ENCODE measurements at regions not wholly inside any gene's neighbourhood (a gene's known extent, or its start where the extent isn't known, plus 50 kb on each side); places are given as distances from the start of the nearest gene placed in this dataset.
"Not testable (repeated sequence)": the region's sequence is repeated elsewhere in the genome, so short reads cannot be mapped to it uniquely, and the experiment has no call there.

DNA sequence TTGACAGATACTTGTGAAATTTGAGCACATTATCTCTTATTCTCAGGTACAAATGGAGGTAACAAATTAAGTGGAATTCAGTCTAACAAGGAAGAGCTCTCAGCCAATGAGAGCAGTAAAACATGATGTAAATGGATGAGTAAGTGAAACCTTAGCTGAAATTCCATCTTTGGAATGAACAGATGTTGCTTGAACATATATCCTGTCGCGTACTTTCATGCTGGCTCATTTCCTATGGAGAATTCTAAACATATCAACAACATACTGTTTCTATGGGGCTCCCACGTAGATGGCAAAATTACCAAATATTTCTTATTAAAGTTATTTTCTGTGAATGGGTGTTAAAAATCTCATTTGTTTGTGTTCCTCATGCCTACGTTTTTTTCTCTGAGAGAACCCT lies 256.3 kb upstream of the LINC00305 start:
- no peaks in the 10 kb centered on the region for H3K9me3 ChIP-seq (ENCODE audit: control insufficient read depth, insufficient read depth, low read length)
- H3K36me3 ChIP-seq (ENCODE audit: insufficient read depth, low read length) = no peaks in the 10 kb centered on the region
- H3K9ac ChIP-seq (ENCODE audit: low read depth, low read length) = no peak overlapping the region
- H3K4me1 ChIP-seq (ENCODE audit: insufficient read depth, low read length) = no peaks in the 10 kb centered on the region

DNA sequence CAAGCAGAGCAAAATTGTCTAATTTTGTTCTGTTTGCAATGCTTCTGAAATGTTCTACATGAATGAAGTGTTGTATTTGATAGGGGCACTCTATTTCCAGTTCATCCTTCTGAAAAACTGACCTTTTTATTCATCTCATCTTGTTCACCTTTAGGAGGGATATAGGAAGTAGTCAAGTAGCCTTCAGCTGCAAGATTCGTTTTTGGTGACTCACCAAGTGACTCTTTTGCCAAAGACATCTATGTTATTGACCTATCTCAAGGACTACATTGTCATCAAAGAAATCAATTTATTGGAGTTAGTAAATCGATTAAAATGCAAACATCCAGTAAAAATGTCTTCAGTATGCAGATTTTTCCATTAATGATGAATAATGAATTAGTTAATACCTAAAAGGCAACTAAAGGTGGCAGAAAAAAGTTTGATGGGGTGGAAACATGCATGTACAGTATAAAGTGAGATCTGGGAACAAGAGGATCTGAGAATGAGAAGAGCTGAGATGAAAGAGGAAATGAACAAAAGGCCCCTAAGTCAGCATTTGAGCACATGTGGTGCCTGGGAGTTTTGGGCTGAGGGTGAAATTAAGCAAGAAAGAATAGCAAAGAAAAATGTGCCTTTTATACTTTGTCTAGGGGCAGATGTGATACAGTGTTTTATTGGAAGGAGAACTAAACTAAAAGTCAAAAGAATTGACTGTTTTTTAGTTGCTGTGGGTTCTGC lies 255.1 kb upstream of the LINC00305 start:
- no peak overlapping the region for H3K9ac ChIP-seq (ENCODE audit: low read depth, low read length)
- H3K9me3 ChIP-seq (ENCODE audit: control insufficient read depth, insufficient read depth, low read length) = no peaks in the 10 kb centered on the region
- no peaks in the 10 kb centered on the region for H3K4me1 ChIP-seq (ENCODE audit: insufficient read depth, low read length)
- no peaks in the 10 kb centered on the region for H3K36me3 ChIP-seq (ENCODE audit: insufficient read depth, low read length)

DNA sequence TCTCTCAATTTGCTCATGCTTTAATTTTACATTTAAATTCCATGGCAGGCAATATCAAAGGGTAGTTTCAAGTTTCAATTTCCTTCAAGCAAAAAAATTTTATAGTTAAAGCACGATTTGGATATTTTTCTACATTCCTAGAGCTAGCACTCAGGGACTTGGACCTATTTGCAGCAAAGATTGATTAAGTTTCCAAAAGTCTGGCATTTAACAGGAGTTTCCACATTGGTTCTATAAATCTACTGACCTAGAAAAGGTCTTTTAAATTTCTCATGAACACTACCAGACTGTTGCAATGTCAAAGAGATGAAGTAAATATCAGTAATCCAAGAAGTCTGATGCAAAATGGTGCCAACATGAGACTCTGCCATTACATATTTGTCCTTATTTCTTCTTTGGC lies 253.7 kb upstream of the LINC00305 start:
- H3K4me1 ChIP-seq (ENCODE audit: insufficient read depth, low read length) = no peaks in the 10 kb centered on the region

DNA sequence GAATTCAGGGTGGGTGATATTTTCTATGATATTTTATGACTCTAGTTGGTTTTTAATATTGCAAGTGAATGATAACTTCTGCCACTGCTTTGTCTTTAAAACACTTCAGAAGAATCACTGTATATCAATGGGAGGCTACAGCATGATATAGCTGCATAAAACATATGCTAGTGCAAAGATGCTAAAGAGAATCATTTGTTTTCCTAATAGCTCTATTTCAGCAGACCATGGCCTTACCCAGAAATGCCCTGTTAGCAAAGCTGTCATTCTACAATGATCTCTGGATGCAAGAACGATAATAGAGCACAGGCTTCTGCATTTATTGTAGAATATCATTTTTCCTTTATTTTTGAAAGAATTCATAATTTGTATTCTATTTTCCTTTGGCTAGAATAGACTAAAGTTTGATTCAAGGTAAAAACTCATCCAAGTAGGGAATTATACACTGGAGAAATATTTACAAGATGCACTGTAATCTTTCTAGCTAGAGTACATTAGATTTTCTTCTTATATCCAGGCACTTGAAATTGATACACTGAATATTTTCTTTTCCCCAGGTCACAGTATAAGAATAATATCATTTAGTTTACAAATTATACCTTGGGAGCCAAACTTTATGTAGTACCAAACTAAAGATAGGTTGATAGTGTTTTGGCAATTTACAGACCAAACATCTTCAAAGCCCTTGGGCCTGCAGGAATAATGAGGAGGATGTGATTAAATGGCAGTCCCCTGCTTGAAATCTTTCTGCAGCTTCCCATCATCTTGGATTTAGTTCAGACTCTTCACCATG lies 252.6 kb upstream of the LINC00305 start:
- no peak overlapping the region for H3K9ac ChIP-seq (ENCODE audit: low read depth, low read length)
- H3K36me3 ChIP-seq (ENCODE audit: insufficient read depth, low read length) = no peaks in the 10 kb centered on the region
- no peaks in the 10 kb centered on the region for H3K4me1 ChIP-seq (ENCODE audit: insufficient read depth, low read length)
- no peaks in the 10 kb centered on the region for H3K9me3 ChIP-seq (ENCODE audit: control insufficient read depth, insufficient read depth, low read length)

More for the DNA sequence above, 253.7 kb upstream of the LINC00305 start:
- Histone ChIP-seq H3K9ac (ENCODE audit: low read depth, low read length) (no peak overlapping the region), H3K36me3 (ENCODE audit: insufficient read depth, low read length) (no peaks in the 10 kb centered on the region), H3K9me3 (ENCODE audit: control insufficient read depth, insufficient read depth, low read length) (no peaks in the 10 kb centered on the region)

DNA sequence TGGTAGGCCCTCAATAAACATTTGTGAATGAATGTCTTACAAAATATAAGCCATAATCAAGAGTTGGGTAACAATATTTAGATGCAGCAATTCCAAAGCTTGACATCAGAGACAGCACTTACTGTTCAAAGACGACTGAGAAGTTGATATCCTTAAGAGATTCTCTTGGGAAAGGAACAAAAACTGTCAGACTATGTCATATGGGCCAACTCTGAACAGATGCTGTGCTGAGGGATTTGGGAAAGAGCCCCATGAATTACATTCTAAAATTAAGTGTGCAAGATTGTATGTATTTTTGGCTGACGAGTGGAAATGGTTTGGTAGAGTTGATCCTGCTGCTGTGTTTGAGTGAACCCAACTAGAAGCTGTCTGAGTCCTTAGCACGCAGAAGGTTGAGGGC lies 250.7 kb upstream of the LINC00305 start:
- Histone ChIP-seq H3K4me1 (ENCODE audit: insufficient read depth, low read length) (no peaks in the 10 kb centered on the region), H3K9ac (ENCODE audit: low read depth, low read length) (no peak overlapping the region), H3K9me3 (ENCODE audit: control insufficient read depth, insufficient read depth, low read length) (no peaks in the 10 kb centered on the region)

DNA sequence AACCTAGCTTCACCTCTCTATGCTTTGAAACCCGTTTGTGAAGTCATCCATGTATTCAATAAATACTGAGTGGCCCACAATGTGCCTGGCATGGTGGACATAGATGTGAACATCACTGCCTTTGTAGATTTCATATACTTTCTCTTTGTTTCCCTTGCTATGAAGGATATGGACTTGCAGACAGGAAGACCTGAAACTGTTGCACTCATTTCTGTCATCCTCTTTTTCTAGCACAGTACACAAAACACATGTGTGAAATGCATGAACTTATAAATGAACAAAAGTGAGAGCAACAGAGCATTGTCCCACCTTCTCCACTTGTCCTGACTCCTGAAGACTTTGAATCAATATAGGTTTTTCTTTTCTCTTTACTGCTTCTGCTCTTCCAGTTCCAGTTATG lies 249.4 kb upstream of the LINC00305 start:
- Histone ChIP-seq H3K36me3 (ENCODE audit: insufficient read depth, low read length) (no peaks in the 10 kb centered on the region), H3K9me3 (ENCODE audit: control insufficient read depth, insufficient read depth, low read length) (no peaks in the 10 kb centered on the region), H3K9ac (ENCODE audit: low read depth, low read length) (no peak overlapping the region)

More for the DNA sequence above, 250.7 kb upstream of the LINC00305 start:
- no peaks in the 10 kb centered on the region for H3K36me3 ChIP-seq (ENCODE audit: insufficient read depth, low read length)

DNA sequence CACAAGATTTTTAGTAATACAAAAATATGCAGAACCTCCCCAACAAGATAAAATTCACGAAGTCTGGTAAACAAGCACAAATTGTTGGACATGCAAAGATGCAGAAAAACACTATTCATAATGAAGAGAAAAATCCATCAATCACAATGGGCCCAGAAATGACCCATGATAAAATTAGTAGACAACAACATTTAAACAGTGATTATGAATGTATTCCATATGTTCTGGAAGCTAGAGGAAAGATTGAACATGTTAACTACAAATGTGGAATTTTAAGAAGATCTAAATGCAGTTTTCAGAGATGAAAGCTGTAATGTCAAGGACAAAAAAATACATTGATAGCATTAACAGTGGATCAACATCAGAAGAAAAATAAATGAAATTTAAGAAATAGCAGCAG lies 243.3 kb upstream of the LINC00305 start:
- no peak overlapping the region for H3K9ac ChIP-seq (ENCODE audit: low read depth, low read length)
- no peaks in the 10 kb centered on the region for H3K9me3 ChIP-seq (ENCODE audit: control insufficient read depth, insufficient read depth, low read length)
- H3K4me1 ChIP-seq (ENCODE audit: insufficient read depth, low read length) = no peaks in the 10 kb centered on the region
- no peaks in the 10 kb centered on the region for H3K36me3 ChIP-seq (ENCODE audit: insufficient read depth, low read length)

More for the DNA sequence above, 249.4 kb upstream of the LINC00305 start:
- H3K4me1 ChIP-seq (ENCODE audit: insufficient read depth, low read length) = no peaks in the 10 kb centered on the region

DNA sequence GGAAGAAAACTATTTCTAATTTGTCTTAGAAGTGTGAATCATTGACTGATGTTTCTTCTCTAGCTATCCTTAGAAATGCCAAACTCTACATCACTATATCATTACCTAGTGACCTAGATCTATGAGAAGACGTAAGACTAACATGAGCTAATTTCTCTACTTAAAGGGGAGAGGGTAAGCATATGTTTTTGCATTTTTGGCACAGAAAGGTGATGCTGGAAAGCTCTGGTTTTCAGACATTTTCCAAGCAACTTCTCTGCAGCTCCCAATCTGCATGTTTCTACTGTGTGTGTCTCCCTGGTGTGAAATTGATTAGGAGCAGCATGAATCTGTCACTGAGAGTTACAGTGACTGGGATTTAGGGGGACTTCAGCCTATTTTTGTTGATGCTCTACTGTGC lies 235.2 kb upstream of the LINC00305 start:
- H3K36me3 ChIP-seq (ENCODE audit: insufficient read depth, low read length) = no peaks in the 10 kb centered on the region
- H3K9me3 ChIP-seq (ENCODE audit: control insufficient read depth, insufficient read depth, low read length) = no peaks in the 10 kb centered on the region
- H3K9ac ChIP-seq (ENCODE audit: low read depth, low read length) = no peak overlapping the region
- H3K4me1 ChIP-seq (ENCODE audit: insufficient read depth, low read length) = no peaks in the 10 kb centered on the region

DNA sequence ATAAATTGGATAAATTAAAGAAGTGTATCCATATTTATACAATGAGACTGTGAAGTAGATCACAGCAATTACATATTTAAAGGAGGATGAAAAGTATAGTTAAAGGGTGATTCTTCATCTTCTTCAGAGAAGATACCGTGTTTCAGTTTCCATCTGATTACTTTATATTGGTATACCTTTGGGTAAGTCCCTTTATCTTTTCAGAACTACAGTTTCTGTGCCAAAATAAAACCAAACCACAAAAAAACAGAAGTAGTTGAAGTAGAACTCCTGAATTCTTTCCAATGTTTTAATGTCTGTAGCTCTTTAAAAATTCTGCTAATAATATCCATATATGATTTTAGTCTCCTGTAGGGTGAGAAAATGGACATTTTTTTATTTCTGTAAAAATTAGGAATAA lies 231.2 kb upstream of the LINC00305 start:
- no peaks in the 10 kb centered on the region; the same call in 1 of the 2 replicates for H3K9me3 ChIP-seq (ENCODE audit: control insufficient read depth, insufficient read depth, low read length)
- no peaks in the 10 kb centered on the region for H3K4me1 ChIP-seq (ENCODE audit: insufficient read depth, low read length)
- no peaks in the 10 kb centered on the region for H3K36me3 ChIP-seq (ENCODE audit: insufficient read depth, low read length)
- H3K9ac ChIP-seq (ENCODE audit: low read depth, low read length) = no peak overlapping the region

DNA sequence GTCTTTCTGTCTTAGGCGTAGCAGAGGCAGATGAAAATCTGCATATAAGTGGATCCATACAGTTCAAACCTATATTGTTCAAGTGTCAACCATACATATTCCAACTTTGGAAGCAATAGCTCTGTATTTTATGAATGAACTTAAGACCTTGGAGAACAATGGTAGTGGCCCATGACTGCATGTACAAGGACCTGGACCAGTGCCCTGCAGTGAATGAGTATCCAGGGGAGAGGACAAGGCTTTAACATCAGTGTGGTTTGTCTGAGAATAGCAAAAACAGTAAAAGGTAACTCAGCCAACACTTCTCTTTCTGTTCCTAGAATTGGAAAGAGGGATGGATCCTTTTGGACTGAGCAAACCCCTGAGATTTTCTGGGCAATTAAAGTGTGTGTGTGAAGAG lies 230.8 kb upstream of the LINC00305 start:
- Histone ChIP-seq H3K36me3 (ENCODE audit: insufficient read depth, low read length) (no peaks in the 10 kb centered on the region), H3K9ac (ENCODE audit: low read depth, low read length) (no peak overlapping the region), H3K9me3 (ENCODE audit: control insufficient read depth, insufficient read depth, low read length) (no peaks in the 10 kb centered on the region; the same call in 1 of the 2 replicates), H3K4me1 (ENCODE audit: insufficient read depth, low read length) (no peaks in the 10 kb centered on the region)

DNA sequence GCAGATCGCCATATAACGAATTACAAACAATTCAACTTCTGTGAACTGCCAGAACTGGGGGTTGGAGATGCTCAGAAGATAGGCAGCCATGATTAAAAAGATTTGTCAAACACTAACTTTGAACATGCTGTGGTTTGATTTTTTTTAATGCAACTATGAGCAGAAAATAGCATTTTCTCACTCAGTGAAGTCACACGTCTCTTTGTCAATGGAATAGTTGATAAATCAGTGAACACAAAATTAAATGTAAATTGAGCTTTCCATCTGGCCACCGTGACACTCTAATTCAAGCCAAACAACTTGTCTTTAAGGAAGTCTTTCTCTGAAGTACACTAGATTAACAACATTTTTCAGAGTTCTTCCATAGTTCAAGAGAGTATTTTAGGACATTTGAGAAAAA lies 228.6 kb upstream of the LINC00305 start:
- Histone ChIP-seq H3K9ac (ENCODE audit: low read depth, low read length) (no peak overlapping the region), H3K36me3 (ENCODE audit: insufficient read depth, low read length) (no peaks in the 10 kb centered on the region), H3K9me3 (ENCODE audit: control insufficient read depth, insufficient read depth, low read length) (no peaks in the 10 kb centered on the region; the same call in 1 of the 2 replicates), H3K4me1 (ENCODE audit: insufficient read depth, low read length) (no peaks in the 10 kb centered on the region)

DNA sequence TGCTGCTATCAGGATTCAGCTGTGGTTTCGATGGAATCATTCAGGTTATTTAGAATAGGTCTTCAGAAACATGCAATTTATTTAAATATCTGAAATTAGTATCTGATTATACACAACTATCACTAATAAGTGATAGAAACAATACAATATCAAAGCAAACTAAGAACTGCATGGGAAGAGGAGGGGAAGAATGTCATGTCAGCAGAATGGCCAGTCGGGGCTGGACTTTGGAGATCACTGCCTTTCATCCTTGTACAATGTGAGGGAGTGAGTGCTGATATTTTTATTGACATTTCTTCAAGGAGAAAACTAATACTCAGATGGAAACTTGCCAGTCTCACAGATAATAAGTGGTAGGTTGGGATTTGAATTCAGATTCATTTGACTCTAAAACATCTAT lies 224.0 kb upstream of the LINC00305 start:
- Histone ChIP-seq H3K4me1 (ENCODE audit: insufficient read depth, low read length) (no peaks in the 10 kb centered on the region), H3K36me3 (ENCODE audit: insufficient read depth, low read length) (no peaks in the 10 kb centered on the region), H3K9ac (ENCODE audit: low read depth, low read length) (no peak overlapping the region), H3K9me3 (ENCODE audit: control insufficient read depth, insufficient read depth, low read length) (no peaks in the 10 kb centered on the region; the same call in 1 of the 2 replicates)

DNA sequence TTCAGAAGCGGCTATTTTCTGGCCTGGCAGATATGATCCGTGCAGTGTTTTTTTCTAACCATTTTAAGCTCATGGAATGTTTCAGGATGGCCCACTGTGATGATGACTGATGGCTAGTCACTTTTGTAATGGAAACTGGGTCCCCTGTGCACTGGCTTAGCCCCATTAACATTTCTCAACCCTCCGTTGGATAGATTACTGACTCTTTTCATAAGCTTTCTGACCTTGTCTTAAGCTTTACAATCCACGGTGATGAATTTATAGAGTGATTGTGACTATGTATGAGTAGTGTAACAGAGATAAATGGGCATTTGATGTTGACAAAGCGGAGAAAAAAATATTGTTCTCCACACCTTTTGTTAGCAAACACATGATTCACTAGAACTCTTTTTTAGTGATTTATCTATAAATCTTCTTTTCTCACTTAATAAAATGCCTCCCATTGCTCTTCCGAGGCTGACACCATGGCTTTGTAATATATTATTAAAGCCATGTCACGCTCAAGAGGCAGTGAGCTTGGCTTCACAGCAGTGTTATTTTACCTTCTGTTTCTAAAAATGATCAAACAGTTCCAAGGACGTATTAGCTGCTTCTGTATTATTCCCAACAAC lies 221.0 kb upstream of the LINC00305 start:
- H3K9ac ChIP-seq (ENCODE audit: low read depth, low read length); H3K9me3 ChIP-seq (ENCODE audit: control insufficient read depth, insufficient read depth, low read length); H3K36me3 ChIP-seq (ENCODE audit: insufficient read depth, low read length); H3K4me1 ChIP-seq (ENCODE audit: insufficient read depth, low read length): not testable (repeated sequence)

DNA sequence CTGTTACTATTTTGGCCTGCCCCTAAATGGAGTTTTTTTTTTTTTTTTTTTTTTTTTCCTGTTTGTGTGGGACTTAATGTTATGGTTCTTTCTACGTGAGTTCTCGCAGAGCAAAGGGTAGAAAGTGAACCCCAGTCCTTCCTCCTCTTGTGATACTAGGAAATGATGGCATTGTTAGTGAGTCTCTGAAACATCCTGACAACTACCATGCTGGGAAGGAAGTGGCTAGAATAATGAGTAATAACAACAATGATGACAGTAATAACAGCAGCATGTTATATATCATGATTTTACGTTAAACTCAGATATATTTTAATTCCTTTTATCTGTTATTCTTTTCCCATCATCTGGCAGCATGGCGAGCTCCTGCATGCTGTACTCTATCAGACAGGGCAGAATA lies 216.2 kb upstream of the LINC00305 start:
- Histone ChIP-seq H3K9ac (ENCODE audit: low read depth, low read length) (no peak overlapping the region), H3K9me3 (ENCODE audit: control insufficient read depth, insufficient read depth, low read length) (peaks cover 5% of the 10 kb centered on the region), H3K36me3 (ENCODE audit: insufficient read depth, low read length) (no peaks in the 10 kb centered on the region), H3K4me1 (ENCODE audit: insufficient read depth, low read length) (no peaks in the 10 kb centered on the region)

DNA sequence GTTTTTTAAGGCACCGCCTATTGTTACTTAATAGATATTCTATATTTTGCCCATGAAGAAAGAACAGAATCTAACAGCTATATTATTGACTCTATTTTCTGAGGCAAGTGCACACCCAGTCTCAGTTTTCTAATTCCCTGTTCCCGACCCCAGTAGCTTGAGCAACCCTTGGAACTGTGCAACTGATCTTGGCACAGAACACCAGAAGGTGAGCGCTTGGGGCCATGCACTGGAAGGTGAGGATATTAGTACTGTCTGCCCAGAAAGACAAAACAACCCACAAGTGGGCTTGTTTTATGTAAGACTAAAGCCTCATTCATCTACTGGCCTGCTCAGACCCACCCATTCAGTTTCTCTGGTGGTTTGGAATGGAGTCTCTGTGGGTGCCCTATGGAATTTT lies 188.8 kb upstream of the LINC00305 start:
- H3K9ac ChIP-seq (ENCODE audit: low read depth, low read length) = no peak overlapping the region
- no peaks in the 10 kb centered on the region for H3K9me3 ChIP-seq (ENCODE audit: control insufficient read depth, insufficient read depth, low read length)
- no peaks in the 10 kb centered on the region for H3K36me3 ChIP-seq (ENCODE audit: insufficient read depth, low read length)
- H3K4me1 ChIP-seq (ENCODE audit: insufficient read depth, low read length) = no peaks in the 10 kb centered on the region
